Erythroblast (primary cell): ENCODE measurements at regions not wholly inside any gene's neighbourhood (a gene's known extent, or its start where the extent isn't known, plus 50 kb on each side); places are given as distances from the start of the nearest gene placed in this dataset.

Source experiments
- GATA1 ChIP-seq: IDR thresholded peaks from 2 replicates; pipeline ENCODE4 v1.6.1; 2011; ENCODE audit warnings: low read depth, mild to moderate bottlenecking, control low read depth, low read length, moderate library complexity
- POLR2A ChIP-seq: IDR thresholded peaks from 2 replicates; pipeline ENCODE4 v1.6.1; 2011; ENCODE audit warnings: mild to moderate bottlenecking, low read length

- TF ChIP-seq POLR2A (no peak), GATA1 (no peak)
These were observed 74.4 kb upstream of the FGF3 start for GRCh38 chr11:69893631-69894030.
